HepG2 (cell line): ENCODE measurements at regions not wholly inside any gene's neighbourhood (a gene's known extent, or its start where the extent isn't known, plus 50 kb on each side); places are given as distances from the start of the nearest gene placed in this dataset.
"Not testable (repeated sequence)": the region's sequence is repeated elsewhere in the genome, so short reads cannot be mapped to it uniquely, and the experiment has no call there.

Experiments used
- ATAC-seq: fragments of 200-7000 bp; cut with Tn5 transposase; 3 replicates; pipeline ENCODE4 v1.9.1; 2020; ENCODE audit warnings: mild to moderate bottlenecking, moderate library complexity
- BruUV-seq: library from RNA; stranded (reverse); fragments of 400-500 nt; replicated peaks from 2 replicates; lab custom pipeline; 2021; lab: Mats Ljungman, UMichigan
- CTCF ChIA-PET: fragments of 300-600 bp; formaldehyde crosslinking; extraction: SDS; loops from one replicate; lab custom pipeline; 2021; ENCODE audit warnings: low total read pairs, inconsistent platforms, low intra/inter-chr PET ratio; lab: Yijun Ruan, JAX
- POLR2A ChIA-PET: fragments of 350-600 bp; sonication (Branson Sonifier 250); formaldehyde crosslinking; loops from one replicate; lab custom pipeline; 2020; ENCODE audit warnings: antibody characterized with exemption, inconsistent platforms; lab: Yijun Ruan, JAX
- DNase-seq: peaks from one replicate; pipeline ENCODE4 v3.0.0-alpha.2; 2015; ENCODE audit warnings: low spot score
- FAIRE-seq: peaks from 3 replicates; lab custom pipeline; 2011; peaks lifted over from hg19 to GRCh38; lab: Jason Lieb, UNC
- H2AFZ ChIP-seq: one replicate; pipeline ENCODE4 v1.6.1; 2011; ENCODE audit warnings: low read length, inconsistent platforms
- H3K27ac ChIP-seq: fragments of 300-600 bp; 3 replicates; pipeline ENCODE4 v1.8.0; 2011; ENCODE audit warnings: mixed run types, mild to moderate bottlenecking, mixed read lengths, low read length, inconsistent platforms; ENCODE audit not compliant: insufficient read depth; ENCODE audit errors: extremely low read length
- H3K27me3 ChIP-seq, 2 experiments: fragments of 200-600 bp in 1 of 2; 2 replicates in 1 of 2; 3 replicates in 1 of 2; pipeline versions ENCODE4 v1.6.0 to v1.8.0; 2011; ENCODE audit warnings: low read length in 2 of 2, mild to moderate bottlenecking in 2 of 2, moderate library complexity in 2 of 2, inconsistent platforms in 1 of 2; ENCODE audit not compliant: insufficient read depth in 2 of 2, control insufficient read depth in 1 of 2
- H3K36me3 ChIP-seq, 2 experiments: fragments of 200-600 bp in 1 of 2; replicated peaks in 1 of 2; 2 replicates in 1 of 2; 3 replicates in 1 of 2; pipeline versions ENCODE4 v1.5.1 to v1.8.0; 2011; ENCODE audit warnings: low read length in 2 of 2, inconsistent platforms in 1 of 2; ENCODE audit not compliant: insufficient read depth in 2 of 2, control insufficient read depth in 1 of 2
- H3K4me1 ChIP-seq: 2 replicates; pipeline ENCODE4 v1.5.1; 2012; ENCODE audit warnings: low read length, inconsistent platforms; ENCODE audit not compliant: insufficient read depth
- H3K4me2 ChIP-seq: 2 replicates; pipeline ENCODE4 v1.6.0; 2011; ENCODE audit warnings: low read depth, low read length, inconsistent platforms
- H3K4me3 ChIP-seq, 3 experiments: fragments of 200-600 bp in 1 of 3; sonication (generic), shearing (Covaris generic) in 1 of 3; replicated peaks in 1 of 3; 2 replicates each; pipeline ENCODE4 v1.5.1; 2011 to 2016; ENCODE audit warnings: low read length in 3 of 3, inconsistent platforms in 2 of 3, low read depth in 2 of 3, mild to moderate bottlenecking in 2 of 3, control low read depth in 1 of 3, mixed read lengths in 1 of 3; ENCODE audit not compliant: insufficient read depth in 1 of 3
- H3K79me2 ChIP-seq: one replicate; pipeline ENCODE4 v1.6.1; 2011; ENCODE audit warnings: low read length, inconsistent platforms; ENCODE audit not compliant: insufficient read depth
- H3K9ac ChIP-seq: 2 replicates; pipeline ENCODE4 v1.6.0; 2011; ENCODE audit warnings: mild to moderate bottlenecking, low read depth, low read length, inconsistent platforms; ENCODE audit not compliant: insufficient read depth
- H3K9me3 ChIP-seq: 2 replicates; pipeline ENCODE4 v1.5.1; 2012; ENCODE audit warnings: mild to moderate bottlenecking, low read length
- H4K20me1 ChIP-seq: 2 replicates; pipeline ENCODE4 v1.6.0; 2011; ENCODE audit warnings: inconsistent platforms, mild to moderate bottlenecking, low read length, moderate library complexity; ENCODE audit not compliant: insufficient read depth
- ESRRA ChIP-seq: sonication (generic); formaldehyde crosslinking; IDR thresholded peaks from 2 replicates; pipeline ENCODE4 v1.5.1; 2020; ENCODE audit warnings: mild to moderate bottlenecking, low read depth, missing genetic modification reagents
- FLYWCH1 ChIP-seq: sonication (generic); formaldehyde crosslinking; IDR thresholded peaks from 2 replicates; pipeline ENCODE4 v1.8.1; 2023; ENCODE audit warnings: mild to moderate bottlenecking, missing genetic modification reagents
- HOXA7 ChIP-seq: sonication (generic); formaldehyde crosslinking; IDR thresholded peaks from 2 replicates; pipeline ENCODE4 v1.8.1; 2022; ENCODE audit warnings: mild to moderate bottlenecking, missing genetic modification reagents, moderate library complexity
- MAFF ChIP-seq: IDR thresholded peaks from 2 replicates; pipeline ENCODE4 v1.6.1; 2011; ENCODE audit warnings: low read depth, low read length, improper control_type of control experiment
- NONO ChIP-seq, 2 experiments: fragments of 450-650 bp in 1 of 2; sonication (generic) in 1 of 2; formaldehyde crosslinking in 1 of 2; IDR thresholded peaks in 1 of 2; conservative IDR thresholded peaks in 1 of 2; 2 replicates each; pipeline versions ENCODE4 v1.6.1 to v1.8.0; 2017 to 2022; ENCODE audit warnings: mild to moderate bottlenecking in 1 of 2, missing genetic modification reagents in 1 of 2, moderate library complexity in 1 of 2
- PHF5A ChIP-seq: IDR thresholded peaks from one replicate; pipeline ENCODE4 v1.6.1; 2018; ENCODE audit warnings: low read depth, missing genetic modification reagents; ENCODE audit not compliant: unreplicated experiment
- PLSCR1 ChIP-seq: sonication (generic); formaldehyde crosslinking; IDR thresholded peaks from 2 replicates; pipeline ENCODE4 v1.5.0; 2020; ENCODE audit warnings: missing genetic modification reagents, mild to moderate bottlenecking, borderline replicate concordance
- TFE3 ChIP-seq: IDR thresholded peaks from 2 replicates; pipeline ENCODE4 v1.6.1; 2016
- ZBTB49 ChIP-seq: sonication (generic); formaldehyde crosslinking; IDR thresholded peaks from 2 replicates; pipeline ENCODE4 v1.4.0; 2020; ENCODE audit warnings: missing genetic modification reagents, borderline replicate concordance
- ZNF264 ChIP-seq: sonication (generic); formaldehyde crosslinking; IDR thresholded peaks from 2 replicates; pipeline ENCODE4 v1.4.0; 2020; ENCODE audit warnings: missing genetic modification reagents
- ZNF276 ChIP-seq: sonication (generic); formaldehyde crosslinking; IDR thresholded peaks from 2 replicates; pipeline ENCODE4 v1.4.0; 2020; ENCODE audit warnings: mild to moderate bottlenecking, low read depth, missing genetic modification reagents
- ZNF678 ChIP-seq: sonication (generic); formaldehyde crosslinking; IDR thresholded peaks from 2 replicates; pipeline ENCODE4 v1.4.0; 2020; ENCODE audit warnings: mild to moderate bottlenecking, missing genetic modification reagents
- ZNF879 ChIP-seq: sonication (generic); formaldehyde crosslinking; IDR thresholded peaks from 2 replicates; pipeline ENCODE4 v1.8.1; 2023; ENCODE audit warnings: missing genetic modification reagents
- ZNF883 ChIP-seq: sonication (generic); formaldehyde crosslinking; IDR thresholded peaks from 2 replicates; pipeline ENCODE4 v1.5.1; 2020; ENCODE audit warnings: mild to moderate bottlenecking, missing genetic modification reagents; ENCODE audit errors: not compliant biosample characterization
- WGBS: methylation state at CpG from one replicate; pipeline ENCODE4 v1.1.6; 2017; ENCODE audit warnings: low lambda C conversion rate; 5-methylcytosine and 5-hydroxymethylcytosine counted together
- in situ Hi-C: cut with HindIII; loops from 2 replicates; pipeline ENCODE4 v1.10.0; 2017; ENCODE audit warnings: low pct_unique_long_range_greater_than_20kb; ENCODE audit not compliant: extremely low pct_ligation_motif_present
- intact Hi-C: fragments of 100-400 bp; cut with micrococcal nuclease; formaldehyde crosslinking; loops from one replicate; pipeline ENCODE4 v1.10.0; 2022; ENCODE audit not compliant: unreplicated experiment

GRCh38 chr13:112222971-112223370, 153.2 kb upstream of the SPACA7 start (continued):
- TF ChIP-seq ZNF678 (CRISPR knock-in tag) (no peak), ZNF883 (no peak), PHF5A (CRISPR knock-in tag) (no peak), MAFF (no peak), HOXA7 (no peak), ZBTB49 (no peak), FLYWCH1 (CRISPR knock-in tag) (no peak), ZNF264 (CRISPR knock-in tag) (no peak), TFE3 (CRISPR knock-in tag) (no peak), ZNF276 (CRISPR knock-in tag) (no peak), PLSCR1 (CRISPR knock-in tag) (no peak), NONO (IDR thresholded peaks at IDR 0.05) (no peak), NONO (CRISPR knock-in tag; conservative IDR thresholded peaks at IDR 0.05) (no peak), ESRRA (no peak), ZNF879 (CRISPR knock-in tag) (no peak)

- H2AFZ ChIP-seq, POLR2A ChIA-PET, H3K79me2 ChIP-seq, FAIRE-seq, intact Hi-C loops, H3K4me2 ChIP-seq, H3K4me1 ChIP-seq, CTCF ChIA-PET, H3K9me3 ChIP-seq, H3K4me3 ChIP-seq, H3K36me3 ChIP-seq, H3K27ac ChIP-seq, BruUV-seq, H4K20me1 ChIP-seq, H3K9ac ChIP-seq, DNase-seq: not testable (repeated sequence)
- ATAC-seq = peak; percentile 35; the same call in 2 of the 3 replicates
- WGBS = 2% methylated on average over 9 of the region's 9 CpGs
- peaks cover 2 to 44% of the 10 kb centered on the region in 2 experiments; a peak in 3 of 5 replicates for H3K27me3 ChIP-seq
- in situ Hi-C loops = loop anchor here (25.0 kb wide), 1 partner anchor 213 kb away; no protein-coding TSS in a partner anchor
These were observed 152.2 kb upstream of the SPACA7 start for GRCh38 chr13:112223929-112224328.
